IPS-15b (cell line): ENCODE measurements at regions not wholly inside any gene's neighbourhood (a gene's known extent, or its start where the extent isn't known, plus 50 kb on each side); places are given as distances from the start of the nearest gene placed in this dataset.
"Not testable (repeated sequence)": the region's sequence is repeated elsewhere in the genome, so short reads cannot be mapped to it uniquely, and the experiment has no call there.

Experiments used
- H3K27me3 ChIP-seq: one replicate; pipeline ENCODE4 v1.6.1; 2013; ENCODE audit warnings: low read length; ENCODE audit not compliant: control insufficient read depth, insufficient read depth
- H3K36me3 ChIP-seq: one replicate; pipeline ENCODE4 v1.6.1; 2013; ENCODE audit warnings: low read length; ENCODE audit not compliant: control insufficient read depth, insufficient read depth
- H3K4me1 ChIP-seq: one replicate; pipeline ENCODE4 v1.6.1; 2013; ENCODE audit warnings: mild to moderate bottlenecking, low read length; ENCODE audit not compliant: control insufficient read depth, insufficient read depth
- H3K4me3 ChIP-seq: one replicate; pipeline ENCODE4 v1.5.1; 2013; ENCODE audit warnings: low read depth, low read length
- H3K9ac ChIP-seq: one replicate; pipeline ENCODE4 v1.6.1; 2013; ENCODE audit warnings: low read depth, mild to moderate bottlenecking, low read length
- H3K9me3 ChIP-seq: one replicate; pipeline ENCODE4 v1.6.1; 2013; ENCODE audit warnings: mild to moderate bottlenecking, low read length; ENCODE audit not compliant: control insufficient read depth, insufficient read depth

DNA sequence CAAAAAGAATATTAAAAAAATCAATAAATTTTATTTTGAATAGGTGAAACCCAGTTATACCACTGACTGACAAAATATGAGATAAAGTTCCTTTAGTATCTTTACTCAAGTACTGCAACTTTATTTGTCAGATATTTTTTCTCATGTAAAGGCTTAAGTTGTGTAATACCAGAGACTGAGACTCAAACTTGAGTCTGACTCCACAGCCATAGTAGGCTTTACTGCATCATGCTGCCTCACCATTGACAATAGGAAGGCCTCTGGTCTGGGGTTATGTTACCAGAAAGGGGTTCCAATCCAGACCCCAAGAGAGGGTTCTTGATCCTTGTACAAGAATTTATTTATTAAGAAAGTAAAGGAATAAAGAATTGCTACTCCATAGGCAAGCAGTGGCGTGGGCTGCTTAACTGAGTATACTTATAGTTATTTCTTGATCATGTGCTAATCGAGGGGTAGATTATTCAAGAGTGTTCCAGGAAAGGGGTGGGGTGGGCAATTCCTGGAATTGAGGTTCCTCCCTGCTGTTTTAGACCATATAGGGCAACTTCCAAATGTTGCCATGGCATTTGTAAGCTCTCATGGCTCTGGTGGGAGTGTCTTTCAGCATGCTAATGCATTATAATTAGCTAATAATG lies 187.4 kb upstream of the WSB1 start:
- H3K36me3 ChIP-seq: no peaks in the 10 kb centered on the region
- no peak overlapping the region for H3K9ac ChIP-seq
- H3K9me3 ChIP-seq: no peaks in the 10 kb centered on the region
- no peak overlapping the region for H3K4me3 ChIP-seq
- no peaks in the 10 kb centered on the region for H3K4me1 ChIP-seq
- no peaks in the 10 kb centered on the region for H3K27me3 ChIP-seq

DNA sequence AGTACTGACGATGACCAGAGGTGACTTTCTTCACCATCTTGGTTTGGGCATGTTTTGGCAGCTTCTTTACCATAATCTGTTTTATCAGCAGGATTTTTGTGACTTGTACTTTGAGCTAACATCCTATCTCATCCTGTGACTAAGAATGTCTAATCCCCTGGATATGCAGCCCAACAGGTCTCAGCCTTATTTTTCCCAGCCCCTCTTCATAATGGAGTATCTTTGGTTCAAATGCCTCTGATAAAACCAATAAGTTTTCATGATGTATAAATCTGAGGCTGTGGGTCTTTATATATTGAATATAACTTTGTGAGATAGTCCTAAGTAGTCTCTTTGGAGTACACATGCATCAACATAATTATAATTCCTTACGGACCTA lies 186.9 kb upstream of the WSB1 start:
- H3K4me3 ChIP-seq: no peak overlapping the region
- H3K9ac ChIP-seq: no peak overlapping the region
- no peaks in the 10 kb centered on the region for H3K36me3 ChIP-seq
- no peaks in the 10 kb centered on the region for H3K27me3 ChIP-seq
- no peaks in the 10 kb centered on the region for H3K4me1 ChIP-seq
- no peaks in the 10 kb centered on the region for H3K9me3 ChIP-seq

DNA sequence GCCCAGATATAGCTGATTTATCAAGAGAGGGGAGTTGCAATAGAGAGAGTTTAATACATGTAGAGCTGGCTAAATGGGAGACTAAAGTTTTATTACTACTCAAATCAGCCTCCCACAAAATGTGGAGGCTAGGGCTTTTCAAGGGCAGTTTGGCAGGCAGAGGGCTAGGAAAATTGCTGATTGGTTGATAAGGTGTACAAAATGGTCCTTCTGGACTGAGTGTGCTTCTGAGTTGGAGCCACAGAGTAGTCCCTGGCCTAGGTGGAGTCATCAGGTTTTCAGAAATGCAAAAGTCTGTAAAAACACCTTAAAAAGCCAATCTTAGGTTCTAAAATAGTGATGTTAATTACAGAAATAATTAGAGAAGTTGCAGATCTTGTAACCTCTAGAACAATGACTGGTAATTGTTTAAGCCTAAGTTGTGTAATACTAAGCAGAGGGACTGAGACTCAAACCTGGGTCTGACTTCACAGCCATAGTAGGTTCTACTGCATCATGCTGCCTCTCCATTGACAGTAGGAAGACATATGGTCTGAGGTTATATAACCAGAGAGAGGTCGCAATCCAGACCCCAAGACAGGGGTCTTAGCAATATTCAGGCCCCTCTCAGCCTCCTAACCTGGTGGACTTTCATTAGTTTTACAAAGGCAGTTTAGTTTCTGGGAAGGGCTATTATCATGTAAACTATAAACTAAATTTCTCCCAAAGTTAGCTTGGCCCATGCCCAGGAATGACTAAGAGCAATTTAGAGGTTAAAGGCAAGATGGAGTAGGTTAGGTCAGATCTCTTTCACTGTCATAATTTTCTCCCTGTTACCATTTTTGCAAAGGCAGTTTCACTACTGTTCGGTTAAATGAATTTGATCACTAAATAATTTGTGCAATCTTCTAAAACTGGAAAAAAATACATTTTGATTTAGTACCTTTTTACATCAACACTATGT lies 186.3 kb upstream of the WSB1 start:
- H3K4me3 ChIP-seq, H3K36me3 ChIP-seq, H3K4me1 ChIP-seq, H3K9ac ChIP-seq, H3K27me3 ChIP-seq, H3K9me3 ChIP-seq: not testable (repeated sequence)

DNA sequence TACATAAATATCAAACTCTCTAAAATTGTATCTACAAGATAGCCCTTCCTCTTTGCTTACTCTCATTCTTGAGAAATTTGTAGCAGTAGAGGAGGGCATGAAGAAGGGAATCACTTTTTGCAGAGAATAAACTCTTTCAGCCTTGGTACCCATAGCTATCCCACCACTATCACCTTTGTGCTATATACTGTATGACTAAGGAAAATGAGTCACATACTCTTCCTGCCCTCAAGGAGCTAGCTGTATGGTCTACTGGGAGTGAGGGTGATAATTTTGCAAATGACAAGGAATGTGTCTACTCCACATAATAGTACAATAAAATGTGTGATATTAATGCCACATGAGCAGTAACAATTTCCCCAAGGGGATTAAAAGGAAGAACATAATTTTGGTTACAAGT lies 184.6 kb upstream of the WSB1 start:
- H3K4me1 ChIP-seq: no peaks in the 10 kb centered on the region
- no peaks in the 10 kb centered on the region for H3K9me3 ChIP-seq
- H3K9ac ChIP-seq: no peak overlapping the region
- no peaks in the 10 kb centered on the region for H3K36me3 ChIP-seq
- H3K4me3 ChIP-seq: no peak overlapping the region
- no peaks in the 10 kb centered on the region for H3K27me3 ChIP-seq

DNA sequence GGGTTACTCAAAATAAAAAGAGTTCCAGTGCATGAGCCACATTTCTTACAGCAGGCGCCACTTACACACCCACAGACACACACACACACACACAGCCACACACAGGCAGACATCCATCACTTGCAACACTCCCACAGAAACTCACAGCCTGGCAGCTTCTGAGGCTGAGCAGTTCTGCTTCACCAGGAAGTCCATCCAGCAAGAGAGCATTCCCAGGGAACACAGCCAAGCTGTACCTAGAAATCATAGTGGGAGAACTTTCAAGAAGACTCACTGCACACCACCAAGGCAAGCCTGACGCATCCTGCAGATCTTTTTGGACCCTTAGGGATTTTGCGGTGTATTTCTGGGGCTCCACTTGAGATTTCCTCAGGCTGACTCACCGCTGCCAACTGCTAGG lies 140.9 kb upstream of the WSB1 start:
- H3K9me3 ChIP-seq: peaks cover 33% of the 10 kb centered on the region
- no peak overlapping the region for H3K9ac ChIP-seq
- no peaks in the 10 kb centered on the region for H3K4me1 ChIP-seq
- H3K4me3 ChIP-seq: no peak overlapping the region
- no peaks in the 10 kb centered on the region for H3K27me3 ChIP-seq
- no peaks in the 10 kb centered on the region for H3K36me3 ChIP-seq

DNA sequence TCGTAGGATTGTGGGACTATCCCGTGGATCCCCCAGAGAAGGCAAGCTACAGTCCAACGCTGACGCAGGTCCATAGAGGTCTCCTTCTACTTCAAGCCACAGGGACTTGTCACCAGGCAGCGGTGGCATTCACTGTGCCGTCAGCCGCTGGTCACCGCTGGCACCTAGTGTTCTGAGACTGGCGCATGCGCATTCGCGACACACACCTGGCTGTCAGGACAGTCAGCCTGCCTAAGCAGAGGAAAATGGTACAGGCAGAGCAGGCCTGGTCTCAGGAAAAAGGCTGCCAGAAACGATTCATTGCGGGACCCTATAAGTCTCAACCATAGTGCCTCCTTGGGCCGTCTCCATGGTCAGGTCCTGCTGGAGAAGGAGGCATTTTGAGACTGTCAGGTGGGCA lies 138.0 kb upstream of the WSB1 start:
- H3K4me1 ChIP-seq: no peaks in the 10 kb centered on the region
- no peaks in the 10 kb centered on the region for H3K27me3 ChIP-seq
- H3K9ac ChIP-seq: no peak overlapping the region
- H3K9me3 ChIP-seq: peaks cover 38% of the 10 kb centered on the region
- H3K4me3 ChIP-seq: no peak overlapping the region
- H3K36me3 ChIP-seq: no peaks in the 10 kb centered on the region

DNA sequence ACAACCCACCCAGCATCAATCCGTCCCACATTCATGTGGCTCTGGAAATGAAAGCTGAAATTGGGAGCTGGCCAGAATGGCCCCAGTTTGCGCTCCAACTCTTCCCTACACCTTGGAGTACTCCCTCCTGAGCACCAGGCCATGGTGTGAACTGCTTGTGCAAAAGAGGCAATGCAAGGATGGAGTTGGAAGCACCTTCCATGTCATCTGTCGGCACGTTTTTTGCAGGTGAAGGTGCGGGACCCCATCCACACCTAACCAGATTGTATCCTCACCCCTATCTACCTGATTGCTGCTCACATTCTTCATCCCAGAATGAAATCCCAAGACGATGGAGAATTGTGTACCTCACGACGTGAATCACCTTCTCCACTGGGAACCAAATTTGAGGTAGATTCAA lies 136.6 kb upstream of the WSB1 start:
- Histone ChIP-seq H3K27me3 (no peaks in the 10 kb centered on the region), H3K9me3 (peaks cover 35% of the 10 kb centered on the region), H3K4me1 (no peaks in the 10 kb centered on the region), H3K36me3 (no peaks in the 10 kb centered on the region), H3K4me3 (no peak overlapping the region), H3K9ac (no peak overlapping the region)

DNA sequence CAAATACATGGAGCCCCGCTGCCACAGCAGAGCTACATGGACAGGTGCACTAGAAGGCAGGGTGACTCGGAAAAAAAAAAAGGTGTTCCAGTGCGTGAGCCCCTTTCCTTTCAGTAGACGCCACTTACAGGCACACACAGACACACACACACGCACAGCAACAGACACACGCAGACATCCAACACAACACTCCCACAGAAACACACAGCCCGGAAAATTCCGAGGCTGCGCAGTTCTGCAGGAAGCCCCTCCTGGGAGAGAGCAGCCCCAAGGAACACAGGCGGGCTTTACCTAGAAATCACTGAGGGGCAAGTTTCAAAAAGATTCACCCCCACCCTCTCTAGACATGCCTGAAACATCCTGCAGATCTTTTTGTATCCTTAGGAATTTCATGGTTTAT lies 136.0 kb upstream of the WSB1 start:
- no peak overlapping the region for H3K9ac ChIP-seq
- H3K4me3 ChIP-seq: no peak overlapping the region
- no peaks in the 10 kb centered on the region for H3K4me1 ChIP-seq
- no peaks in the 10 kb centered on the region for H3K36me3 ChIP-seq
- H3K9me3 ChIP-seq: peaks cover 36% of the 10 kb centered on the region
- H3K27me3 ChIP-seq: no peaks in the 10 kb centered on the region

DNA sequence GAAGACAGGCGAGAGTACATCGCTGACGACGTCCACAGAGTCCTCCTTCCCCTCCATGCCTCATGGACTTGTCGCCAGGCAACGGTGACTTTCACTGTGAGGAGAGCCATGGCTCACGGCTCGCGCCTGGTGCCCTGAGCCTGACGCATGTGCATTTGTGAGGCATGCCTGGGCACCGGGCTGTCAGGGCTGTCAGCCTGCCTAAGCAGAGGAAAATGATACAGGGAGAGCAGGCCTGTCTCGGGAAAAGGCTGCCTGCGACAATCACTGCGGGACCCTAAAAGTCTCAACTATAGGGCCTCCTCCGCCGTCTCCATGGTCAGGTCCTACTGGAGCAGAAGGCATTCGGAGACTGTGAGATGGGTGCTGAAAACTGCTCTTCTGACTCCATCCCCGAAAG lies 135.5 kb upstream of the WSB1 start:
- Histone ChIP-seq H3K4me1 (no peaks in the 10 kb centered on the region), H3K9ac (no peak overlapping the region), H3K4me3 (no peak overlapping the region), H3K27me3 (no peaks in the 10 kb centered on the region), H3K36me3 (no peaks in the 10 kb centered on the region), H3K9me3 (peaks cover 38% of the 10 kb centered on the region)

DNA sequence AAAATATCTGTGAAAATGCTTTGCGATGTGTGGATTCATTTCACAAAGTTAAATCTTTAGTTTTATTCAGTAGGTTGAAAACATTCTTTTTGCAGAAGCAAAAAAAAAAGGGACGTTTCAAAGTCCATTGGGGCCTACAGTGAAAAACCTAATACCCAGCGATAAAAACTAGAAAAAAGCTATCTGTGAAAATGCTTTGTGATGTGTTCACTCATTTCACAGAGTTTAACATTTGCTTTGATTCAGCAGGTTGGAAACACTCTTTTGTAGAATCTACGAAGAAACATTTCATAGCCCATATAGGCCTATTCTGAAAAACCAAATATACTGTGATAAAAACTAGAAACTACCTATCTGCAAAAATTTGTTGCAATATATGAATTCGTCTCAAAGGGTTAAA lies 113.6 kb upstream of the WSB1 start:
- Histone ChIP-seq H3K4me3 (no peak overlapping the region), H3K36me3 (no peaks in the 10 kb centered on the region), H3K9ac (no peak overlapping the region), H3K27me3 (no peaks in the 10 kb centered on the region), H3K9me3 (peaks cover 7% of the 10 kb centered on the region), H3K4me1 (no peaks in the 10 kb centered on the region)

DNA sequence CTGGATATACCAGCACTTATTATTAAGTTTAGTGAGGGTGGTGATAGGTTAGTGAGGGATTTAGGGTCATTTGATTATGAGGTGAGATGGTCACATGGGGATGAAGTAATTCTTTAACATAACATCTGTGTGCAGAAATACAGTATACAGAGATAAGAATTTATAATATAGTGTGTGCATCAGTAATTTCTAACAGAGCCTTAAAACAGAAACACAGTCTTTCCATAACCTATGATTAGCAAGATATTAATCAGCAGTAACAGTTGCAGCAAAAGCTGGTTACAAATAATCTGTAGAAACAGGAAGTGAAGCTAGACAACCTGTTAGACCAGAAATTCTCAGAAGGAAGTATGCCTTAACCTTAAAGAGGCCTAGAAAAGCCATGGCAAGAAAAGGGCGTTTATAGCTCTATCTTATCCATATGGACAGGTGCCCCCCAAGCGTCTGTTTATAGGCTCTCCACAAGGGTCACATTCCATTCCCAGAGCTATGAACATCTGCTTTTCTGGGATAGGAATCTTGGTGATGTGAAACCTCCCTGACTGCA lies 112.5 kb upstream of the WSB1 start:
- H3K9me3 ChIP-seq, H3K4me3 ChIP-seq, H3K36me3 ChIP-seq, H3K27me3 ChIP-seq, H3K4me1 ChIP-seq, H3K9ac ChIP-seq: not testable (repeated sequence)

DNA sequence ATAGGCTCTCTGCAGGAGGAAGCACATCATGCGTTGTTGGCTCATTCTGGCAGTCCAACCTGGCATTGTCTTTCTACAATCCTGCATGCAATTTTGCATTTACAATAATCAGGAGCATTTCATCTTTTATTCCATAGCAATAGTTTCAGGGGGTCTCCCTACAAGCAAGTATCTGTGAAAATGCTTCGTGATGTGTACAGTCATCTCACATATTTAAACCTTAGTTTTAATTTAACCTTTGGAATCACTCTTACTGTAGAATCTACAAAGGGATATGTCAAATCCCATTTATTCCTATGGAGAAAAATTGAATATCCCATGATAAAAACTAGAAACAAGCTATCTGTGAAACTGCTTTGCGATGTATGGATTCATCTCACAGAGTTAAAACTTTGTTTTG lies 112.0 kb upstream of the WSB1 start:
- Histone ChIP-seq H3K4me1 (no peaks in the 10 kb centered on the region), H3K9me3 (peaks cover 3% of the 10 kb centered on the region), H3K27me3 (no peaks in the 10 kb centered on the region), H3K9ac (no peak overlapping the region), H3K4me3 (no peak overlapping the region), H3K36me3 (no peaks in the 10 kb centered on the region)
